ENCODE measurements at regions not wholly inside any gene's neighbourhood (a gene's known extent, or its start where the extent isn't known, plus 50 kb on each side); places are given as distances from the start of the nearest gene placed in this dataset.
"Not testable (repeated sequence)": the region's sequence is repeated elsewhere in the genome, so short reads cannot be mapped to it uniquely, and the experiment has no call there.

DNA sequence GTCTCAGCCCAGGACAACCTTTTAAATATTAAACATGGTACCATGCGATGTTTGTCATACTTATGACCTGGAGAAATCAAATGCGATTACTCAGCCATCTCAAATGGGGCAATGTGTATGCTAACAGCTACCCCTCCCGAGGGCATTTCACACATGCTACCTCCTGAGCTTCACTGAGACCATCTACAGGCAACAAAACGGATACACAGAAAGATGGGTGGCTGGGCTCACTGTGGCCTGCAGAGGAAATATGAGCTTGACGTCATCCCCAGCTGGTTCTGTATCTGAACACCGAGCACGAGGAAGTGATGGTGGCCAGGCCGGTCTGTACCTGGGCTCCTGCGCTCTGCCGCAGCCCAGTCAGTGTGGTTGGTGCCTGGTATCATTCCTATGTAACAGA, 374.3 kb downstream of the RPS24 start:
- intact Hi-C loops (cut with DNase I, micrococcal nuclease), result no loop called here
- DNase-seq (no peak), ATAC-seq (no peak)

DNA sequence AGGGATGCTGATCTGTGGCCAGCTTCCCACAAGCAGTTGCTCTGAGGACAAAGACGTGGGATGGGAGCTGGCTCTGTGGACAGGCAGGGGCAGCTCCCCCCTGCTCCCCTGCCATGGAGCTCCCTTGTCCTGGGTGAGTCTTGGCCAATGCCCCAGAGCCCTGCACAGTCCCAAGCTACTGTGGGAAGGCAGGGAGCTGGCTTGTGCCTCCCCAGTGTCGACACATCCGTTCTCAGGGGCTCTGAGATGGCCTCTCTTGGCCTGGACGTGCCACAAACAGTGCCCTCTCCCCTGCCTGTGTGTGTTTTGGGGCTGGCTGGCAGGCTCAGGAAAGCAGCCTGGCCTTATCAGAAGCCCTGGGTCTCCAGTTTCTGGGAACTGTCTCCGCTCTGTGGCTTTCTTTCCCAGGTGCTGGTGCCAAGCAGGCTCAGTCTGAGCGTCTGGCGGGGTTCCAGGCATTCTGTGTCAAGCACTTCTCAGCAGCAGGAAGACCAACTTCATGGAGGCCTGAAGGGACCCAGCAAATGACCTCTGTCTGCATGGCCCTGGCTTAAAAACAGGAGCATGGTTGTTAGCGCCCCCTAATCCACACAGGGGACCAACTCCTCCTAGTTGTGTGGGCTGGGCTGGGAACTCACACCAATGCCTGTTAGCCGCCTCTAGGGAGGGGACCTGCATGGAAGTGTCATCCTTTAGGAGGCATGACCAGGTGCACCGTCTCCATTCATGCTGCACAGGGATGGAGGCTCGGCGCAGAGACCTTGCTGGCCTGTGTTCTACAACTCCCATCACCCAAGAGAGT, 375.2 kb downstream of the RPS24 start:
- ATAC-seq (no peak), DNase-seq (peak; percentile 43 to 47)
- intact Hi-C loops (cut with DNase I, micrococcal nuclease), result no loop called here

DNA sequence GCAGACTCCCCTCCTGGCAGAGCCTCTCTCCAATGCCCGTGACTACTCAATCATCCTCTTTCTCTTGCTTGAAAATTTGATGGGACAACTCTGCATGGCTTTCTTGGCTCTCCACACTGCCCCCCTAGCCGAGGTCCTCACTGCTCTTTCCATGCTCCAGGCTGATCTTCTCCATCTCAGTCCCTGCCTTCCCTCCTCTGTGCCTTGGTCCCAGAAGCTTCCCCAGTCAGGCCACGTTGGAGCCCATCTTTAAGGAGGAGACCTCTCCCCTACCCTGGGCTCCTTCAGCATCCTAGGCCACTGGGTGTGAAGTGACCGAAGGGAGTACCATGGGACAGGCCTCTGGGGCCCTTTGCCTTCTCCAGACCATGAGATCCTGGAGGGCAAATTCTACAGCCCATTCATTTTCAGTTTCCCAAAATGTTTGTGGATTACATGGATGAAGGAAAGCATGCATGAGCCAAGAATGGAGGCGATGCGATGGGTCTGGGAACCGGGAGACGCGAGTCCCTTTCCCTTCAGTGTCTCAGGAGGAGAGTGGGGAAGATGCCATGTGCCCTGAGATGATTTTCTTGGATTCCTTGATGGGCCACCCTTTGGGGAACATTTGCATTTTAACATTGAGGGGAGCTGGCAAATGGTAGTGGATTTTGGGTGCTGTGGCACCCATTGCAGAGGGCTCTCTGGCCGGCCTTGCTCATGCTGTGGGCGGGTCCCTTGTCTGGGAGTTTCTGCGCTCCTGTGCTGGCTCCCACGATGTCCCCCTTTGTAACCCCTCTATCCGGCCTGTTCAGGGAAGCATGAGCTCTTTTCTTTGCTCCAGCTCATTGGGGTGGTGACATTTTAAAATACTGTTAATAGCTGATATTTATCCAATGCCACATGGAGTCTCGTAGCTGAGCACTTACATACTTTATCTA, 376.6 kb downstream of the RPS24 start:
- intact Hi-C loops (cut with DNase I, micrococcal nuclease), result no loop called here
- ATAC-seq, result no peak

DNA sequence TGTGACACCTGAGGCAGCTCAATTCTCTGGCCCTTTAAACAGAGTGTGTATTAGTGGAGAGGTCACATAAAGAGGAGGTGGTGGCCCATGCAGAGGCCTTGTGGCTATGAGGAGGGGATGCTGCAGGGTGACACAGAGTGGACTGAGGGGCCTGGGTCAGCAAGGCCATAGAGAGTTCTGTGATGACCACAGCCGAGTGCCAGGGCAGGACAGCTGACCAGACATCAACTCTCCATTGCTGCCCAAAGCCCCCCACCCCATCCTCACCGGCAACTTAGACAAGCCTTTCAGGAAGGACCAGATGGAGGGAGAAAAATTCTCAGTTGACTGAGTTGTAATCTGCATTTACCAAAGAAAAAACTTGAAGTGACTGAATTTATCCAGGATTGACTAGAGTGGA, 378.1 kb downstream of the RPS24 start:
- no peak for DNase-seq
- intact Hi-C loops (cut with DNase I, micrococcal nuclease), result no loop called here
- ATAC-seq, result no peak

More for the DNA sequence above, 376.6 kb downstream of the RPS24 start:
- DNase-seq, result no peak

DNA sequence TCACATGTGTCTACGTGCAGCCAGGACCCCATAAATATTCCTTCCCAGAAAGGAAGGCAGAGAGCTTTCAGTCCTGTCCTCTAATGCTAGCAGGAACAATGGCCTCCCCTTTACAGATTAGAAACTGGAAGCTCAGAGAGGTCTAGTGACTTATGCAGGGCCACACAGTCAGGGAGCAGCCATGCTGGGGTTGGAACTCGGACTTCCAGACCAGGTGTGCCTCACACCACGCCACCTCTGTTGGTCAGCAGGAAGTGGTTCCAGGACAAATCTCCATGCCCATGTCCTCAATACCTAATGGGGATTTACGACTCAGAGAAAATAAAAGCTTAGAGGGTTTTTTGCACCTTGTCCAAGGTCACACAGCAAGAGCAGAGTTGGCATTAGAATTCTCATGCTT, 378.9 kb downstream of the RPS24 start:
- ATAC-seq, result no peak
- intact Hi-C loops (cut with DNase I, micrococcal nuclease), result no loop called here
- no peak for DNase-seq

DNA sequence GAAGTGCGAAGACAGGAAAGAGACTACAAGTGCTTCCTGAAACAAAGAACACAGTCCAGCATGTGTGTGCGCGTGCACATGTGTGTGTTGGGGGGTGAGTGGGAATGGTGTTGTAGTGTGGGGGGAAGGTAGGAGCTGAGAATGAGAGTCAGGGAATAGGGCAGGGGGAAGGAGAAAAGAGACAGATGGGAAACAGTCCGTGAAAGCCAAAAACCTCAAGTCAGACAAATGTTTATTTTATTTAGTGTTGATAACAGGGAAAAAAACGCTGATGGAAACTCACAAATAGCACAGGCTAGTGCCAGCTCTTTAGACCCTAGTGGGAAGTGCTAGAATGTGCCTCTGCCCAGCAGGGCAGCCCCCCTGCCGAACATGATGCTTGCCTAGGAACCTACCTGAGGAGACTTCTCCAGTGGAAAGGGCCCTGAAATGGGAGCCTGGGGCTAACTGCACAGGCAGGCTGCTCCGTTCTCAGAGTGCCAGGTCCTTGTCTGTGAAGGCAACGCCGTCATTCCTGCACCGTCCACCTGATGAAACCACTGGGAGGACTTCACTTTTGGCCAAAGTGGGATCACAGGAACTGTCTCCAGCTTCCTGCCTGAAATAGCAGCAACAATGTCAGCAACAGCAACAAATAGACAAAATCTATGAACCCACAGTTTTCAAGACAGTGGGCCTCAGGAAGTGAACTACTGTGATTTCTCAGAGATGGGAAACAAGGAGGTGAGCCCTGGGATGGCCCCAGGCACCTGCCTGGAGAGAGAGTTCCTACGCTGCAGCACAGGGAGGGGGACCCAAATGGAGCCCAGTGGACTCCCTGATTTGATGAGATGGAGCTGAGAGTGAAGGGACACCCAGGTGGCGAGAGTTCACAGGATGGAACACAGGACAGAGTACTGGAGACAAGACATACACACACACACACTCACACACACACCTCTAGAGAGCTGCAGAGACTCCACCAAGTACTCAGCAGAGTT, 379.7 kb downstream of the RPS24 start:
- ATAC-seq, result no peak
- intact Hi-C loops (cut with DNase I, micrococcal nuclease), result no loop called here
- no peak for DNase-seq

DNA sequence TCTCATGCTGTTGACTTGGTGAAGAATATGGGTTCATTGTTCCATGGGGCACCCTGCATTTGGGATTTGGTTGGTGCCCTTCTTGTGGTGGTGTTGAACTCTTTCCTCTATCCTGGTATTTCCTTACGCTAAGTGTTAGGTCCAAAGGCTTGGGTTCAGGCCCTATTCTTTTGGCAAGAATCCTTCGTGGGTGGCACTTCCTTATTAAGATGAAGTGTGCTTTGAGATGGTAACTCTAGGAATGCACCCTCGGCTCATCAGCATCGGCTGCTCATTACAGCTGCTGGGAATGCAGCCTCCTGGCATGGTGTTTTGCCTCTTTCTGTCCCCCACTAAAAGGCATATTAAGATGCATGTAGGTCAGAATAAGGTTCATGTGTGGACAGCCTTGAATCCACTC, 380.7 kb downstream of the RPS24 start:
- intact Hi-C loops (cut with DNase I, micrococcal nuclease), result no loop called here
- no peak for DNase-seq
- no peak for ATAC-seq

DNA sequence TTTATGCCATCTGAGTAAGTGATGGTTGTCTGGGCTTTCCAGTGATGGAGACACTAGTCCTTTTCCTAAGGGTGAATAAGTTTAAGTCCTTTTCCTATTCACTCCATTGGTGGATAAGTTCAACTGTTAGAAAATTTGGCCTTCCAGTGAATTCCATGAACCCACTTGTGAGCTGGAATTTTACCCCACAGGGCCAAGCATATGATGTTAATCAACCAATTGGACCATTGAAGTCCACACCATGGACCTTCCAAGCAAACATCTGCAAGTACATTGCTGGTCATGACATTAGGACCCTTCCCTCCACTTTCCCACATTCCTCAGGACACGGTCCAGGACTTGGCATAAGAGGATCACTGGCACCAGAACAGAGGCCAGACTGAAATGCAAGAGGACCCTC, 381.4 kb downstream of the RPS24 start:
- intact Hi-C loops (cut with DNase I, micrococcal nuclease), result no loop called here
- no peak for DNase-seq
- ATAC-seq, result no peak

DNA sequence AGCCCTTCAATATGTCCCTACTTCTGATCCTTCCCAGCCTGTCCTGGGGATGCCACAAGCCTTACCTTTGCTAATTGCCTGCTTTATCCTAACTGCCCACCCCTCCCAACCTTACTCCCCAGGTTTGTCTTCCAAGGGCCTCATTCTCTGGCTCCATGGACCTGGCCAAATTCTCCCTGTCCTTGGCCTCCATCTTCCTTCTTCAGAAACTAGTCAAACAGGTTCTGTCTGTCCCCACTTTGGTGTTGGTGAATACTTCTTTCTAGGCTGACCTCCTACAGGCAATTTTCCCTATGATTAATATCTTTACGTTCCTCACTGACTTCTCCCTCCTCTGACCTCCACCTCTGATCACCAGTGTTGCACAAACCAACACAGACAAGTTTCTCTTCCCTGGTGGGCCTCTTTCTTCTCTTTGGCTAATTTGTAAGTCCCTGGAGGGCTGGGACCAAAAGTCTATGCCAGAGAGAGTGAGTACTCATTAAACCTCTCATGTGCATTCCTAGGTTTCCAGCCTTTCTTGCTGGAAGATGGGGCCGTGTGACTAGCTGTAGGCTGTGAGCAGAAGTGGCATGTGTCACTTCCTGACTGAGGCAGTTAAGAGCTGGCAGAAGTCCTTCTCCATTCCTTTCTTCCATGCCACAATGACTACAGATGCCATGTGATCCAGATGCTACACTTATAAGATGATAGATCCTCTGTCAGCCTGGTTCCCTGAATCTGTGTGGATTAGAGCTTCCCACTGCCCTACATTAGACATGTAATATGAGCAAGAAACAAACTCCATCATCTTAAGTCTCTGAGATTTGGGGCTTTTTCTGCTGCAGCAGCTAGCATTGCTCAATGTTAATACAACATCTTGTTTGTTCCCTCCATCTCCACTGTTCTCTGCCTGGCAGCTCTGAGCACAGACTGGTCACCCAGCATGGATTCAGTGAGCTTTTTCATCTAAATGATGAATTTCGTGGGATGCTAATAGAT, 382.7 kb downstream of the RPS24 start:
- no peak for ATAC-seq
- DNase-seq, result no peak
- intact Hi-C loops (cut with DNase I, micrococcal nuclease), result no loop called here

DNA sequence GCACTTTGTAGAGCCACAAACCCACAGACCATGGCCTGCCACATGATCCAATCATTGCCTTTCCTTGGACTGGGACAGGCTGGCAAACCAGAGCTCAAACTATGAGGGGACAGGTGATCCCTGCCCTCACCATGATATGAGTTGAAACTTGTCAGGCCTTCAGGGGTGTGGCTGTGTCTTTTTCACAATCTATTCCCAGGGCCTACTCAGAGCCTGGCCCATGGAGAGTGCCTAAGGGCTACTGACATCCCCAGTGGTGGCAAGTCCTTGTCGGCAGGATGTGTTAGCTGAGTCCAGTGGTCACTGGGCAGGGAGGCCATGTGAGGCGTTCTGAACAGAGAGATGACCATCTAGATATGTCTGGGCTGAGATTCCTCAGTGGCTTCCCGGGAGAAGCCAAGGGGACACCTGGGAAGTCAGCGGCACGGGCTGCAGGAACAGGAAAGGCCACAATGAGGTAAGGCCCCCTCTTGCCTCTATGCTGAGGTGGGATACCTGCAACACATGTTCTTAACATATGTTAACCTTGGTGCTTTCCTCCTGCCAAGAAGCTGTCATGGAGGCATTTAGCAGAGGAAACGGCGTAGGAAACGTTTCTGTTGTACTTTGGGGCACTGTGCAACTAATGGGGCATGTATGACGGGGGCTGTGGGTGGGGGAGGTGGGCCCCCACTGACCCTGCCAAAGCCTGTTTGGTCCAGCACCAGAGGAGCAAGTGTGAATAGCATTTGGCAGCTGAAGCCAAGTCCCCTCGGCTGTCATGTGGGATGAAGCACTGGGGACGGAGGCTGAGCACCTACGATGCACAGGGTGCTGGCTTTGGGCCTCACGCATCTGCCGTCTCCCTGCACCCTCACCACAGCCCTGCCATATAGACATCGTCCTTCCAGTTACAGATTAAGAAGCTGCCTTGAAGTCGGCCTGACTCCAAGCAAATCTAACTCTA, 384.0 kb downstream of the RPS24 start:
- ATAC-seq, result no peak

DNA sequence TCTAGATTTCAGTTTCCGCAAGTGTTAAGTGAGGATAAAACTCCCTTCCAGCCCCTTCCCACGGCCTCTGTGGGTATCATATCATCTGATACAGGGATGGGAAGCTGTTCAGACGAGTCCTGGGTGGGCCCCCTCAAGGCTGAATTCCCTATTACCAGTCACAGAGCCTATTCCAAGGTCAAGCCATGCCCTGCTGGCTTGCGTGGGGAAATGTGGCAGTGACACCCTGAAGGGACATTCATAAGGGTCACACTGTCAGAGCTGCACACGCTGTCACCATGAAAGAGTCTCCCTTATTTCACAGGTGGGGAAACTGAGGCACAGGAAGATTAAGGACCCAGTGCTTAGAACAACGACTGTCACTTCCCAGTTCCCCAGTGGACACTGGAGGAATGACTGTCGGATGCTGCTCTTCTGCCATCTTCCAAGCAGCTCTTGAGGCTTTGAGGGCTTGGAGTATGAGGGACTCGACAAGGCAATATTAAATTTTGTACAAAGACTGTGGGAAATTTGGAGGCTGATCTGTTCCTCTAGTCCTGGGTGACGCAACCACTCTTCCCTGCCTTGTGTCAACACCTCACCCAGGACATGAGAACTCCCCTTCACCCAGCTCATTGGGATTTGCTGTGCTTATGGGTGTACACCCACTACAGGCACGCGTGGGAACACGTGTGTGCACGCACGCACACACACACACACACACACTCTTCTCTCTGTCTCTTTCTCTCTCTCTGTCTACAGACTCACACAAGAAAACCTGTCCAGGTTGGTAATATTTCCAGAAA, 386.0 kb downstream of the RPS24 start:
- intact Hi-C loops (cut with DNase I, micrococcal nuclease), result no loop called here

More for the DNA sequence above, 384.0 kb downstream of the RPS24 start:
- intact Hi-C loops (cut with DNase I, micrococcal nuclease), result no loop called here
- no peak for DNase-seq

DNA sequence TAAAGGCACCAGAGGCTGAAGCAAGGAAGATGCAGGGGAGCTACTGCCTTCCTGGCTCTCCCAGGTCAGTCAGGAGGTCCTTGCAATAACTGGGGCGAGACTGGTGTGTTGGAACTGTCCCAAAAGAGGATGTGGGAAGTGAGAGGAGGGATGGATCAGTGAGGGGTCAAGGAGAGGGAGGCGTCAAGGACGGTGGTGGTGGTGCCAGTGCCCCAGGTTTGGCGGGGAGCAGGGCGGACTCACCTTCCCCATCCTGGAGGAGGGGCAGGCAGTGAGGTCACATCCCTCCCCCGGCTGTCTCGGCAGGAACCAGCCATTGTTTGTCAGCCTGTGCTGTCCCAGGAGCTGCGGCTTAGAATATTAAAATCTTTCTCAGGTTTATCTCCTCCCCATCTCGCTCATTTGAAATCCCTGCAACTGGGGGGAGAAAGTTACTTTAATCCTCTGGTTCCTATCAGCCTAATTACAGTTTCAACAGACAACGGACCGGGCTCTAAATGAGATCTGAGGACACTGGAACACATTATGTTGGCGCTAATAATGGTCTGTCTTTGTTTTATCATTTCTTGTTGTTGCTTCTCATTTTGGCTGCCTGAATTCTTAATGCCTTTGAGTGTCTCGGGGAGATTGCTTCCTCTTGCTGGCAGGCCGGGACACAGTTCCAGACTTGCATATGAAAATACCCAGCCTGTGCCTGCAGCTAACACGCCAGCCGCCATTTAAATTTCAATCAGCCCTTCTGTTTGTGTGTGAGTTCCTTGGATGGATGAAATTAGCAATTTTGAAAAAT, 387.5 kb downstream of the RPS24 start:
- DNase-seq, result no peak
- no peak for ATAC-seq
- intact Hi-C loops (cut with DNase I, micrococcal nuclease), result no loop called here

More for the DNA sequence above, 386.0 kb downstream of the RPS24 start:
- DNase-seq (no peak), ATAC-seq (no peak)

DNA sequence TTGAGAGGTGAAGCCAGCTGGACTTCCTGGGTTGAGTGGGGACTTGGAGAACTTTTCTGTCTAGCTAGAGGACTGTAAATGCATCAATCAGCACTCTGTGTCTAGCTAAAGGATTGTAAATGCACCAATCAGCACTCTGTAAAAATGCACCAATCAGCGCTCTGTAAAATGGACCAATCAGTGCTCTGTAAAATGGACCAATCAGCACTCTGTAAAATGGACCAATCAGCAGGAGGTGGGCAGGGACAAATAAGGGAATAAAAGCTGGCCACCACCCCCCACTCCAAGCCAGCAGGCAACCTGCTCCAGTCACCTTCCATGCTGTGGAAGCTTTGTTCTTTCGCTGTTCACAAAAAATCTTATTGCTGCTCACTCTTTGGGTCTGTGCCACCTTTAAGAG, 390.4 kb downstream of the RPS24 start:
- intact Hi-C loops (cut with DNase I, micrococcal nuclease); ATAC-seq; DNase-seq: not testable (repeated sequence)

DNA sequence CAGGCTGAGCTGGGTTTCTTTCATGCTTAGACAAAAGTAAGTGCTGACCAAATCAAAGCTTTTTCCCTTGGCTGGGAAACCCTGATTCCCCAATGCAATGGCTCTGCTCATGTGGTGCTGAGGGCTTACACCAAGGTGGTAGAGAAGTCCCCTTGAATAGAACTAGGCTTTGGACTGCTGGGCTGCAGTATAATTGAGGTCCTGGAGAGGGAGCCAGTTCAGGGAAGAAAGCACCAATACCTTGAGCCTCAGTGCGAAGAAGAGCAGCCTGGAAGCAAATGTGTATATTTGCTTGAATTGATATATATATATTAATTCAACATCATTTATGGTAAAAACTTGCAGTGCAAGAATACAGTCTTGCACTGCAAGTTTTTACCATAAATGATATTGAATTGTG, 391.1 kb downstream of the RPS24 start:
- ATAC-seq, result peak; percentile 76

DNA sequence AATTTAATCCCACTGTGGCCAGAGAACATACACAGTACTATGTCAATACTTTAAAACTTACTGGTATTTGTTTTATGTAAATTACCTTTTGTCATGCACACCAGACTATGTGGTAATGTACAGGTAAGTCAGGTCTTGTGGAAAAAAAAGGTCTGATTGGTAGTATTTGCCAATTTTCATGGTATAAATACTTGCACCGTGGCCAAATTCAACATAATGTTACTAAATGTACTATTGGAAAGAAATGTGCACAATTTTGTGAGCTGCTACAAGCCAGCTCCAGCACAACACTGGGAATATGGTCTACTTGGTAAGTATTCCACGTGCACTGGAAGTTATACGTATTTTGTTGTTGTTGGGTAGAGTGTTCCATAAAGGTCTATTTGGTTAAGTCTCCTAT, 392.5 kb downstream of the RPS24 start:
- ATAC-seq (no peak), DNase-seq (no peak)
- intact Hi-C loops (cut with DNase I, micrococcal nuclease), result no loop called here

More for the DNA sequence above, 391.1 kb downstream of the RPS24 start:
- DNase-seq, result no peak
- intact Hi-C loops (cut with DNase I, micrococcal nuclease), result no loop called here
